Ascending aorta (tissue), 2 donors: ENCODE measurements at regions not wholly inside any gene's neighbourhood (a gene's known extent, or its start where the extent isn't known, plus 50 kb on each side); places are given as distances from the start of the nearest gene placed in this dataset.

Experiments
- DNase-seq, 2 donors: peaks; one replicate each; pipeline ENCODE4 v3.0.0-alpha.2; 2019; ENCODE audit warnings: low spot score in 2 of 2
- H3K27ac ChIP-seq, 2 donors: fragments of 200-600 bp; sonication (generic); one replicate each; pipeline ENCODE4 v1.5.1; 2016 to 2017; ENCODE audit warnings: mild to moderate bottlenecking in 1 of 2
- H3K27me3 ChIP-seq: fragments of 200-600 bp; sonication (generic); one replicate; pipeline ENCODE4 v1.5.1; 2017
- H3K36me3 ChIP-seq, 2 donors: fragments of 200-600 bp; sonication (generic); one replicate each; pipeline ENCODE4 v1.5.1; 2016
- H3K4me1 ChIP-seq, 2 donors: fragments of 200-600 bp; sonication (generic); one replicate each; pipeline ENCODE4 v1.5.1; 2016 to 2017; ENCODE audit warnings: mild to moderate bottlenecking in 1 of 2
- H3K4me3 ChIP-seq, 2 donors: fragments of 200-600 bp; sonication (generic); one replicate each; pipeline ENCODE4 v1.5.1; 2016 to 2017; ENCODE audit warnings: mild to moderate bottlenecking in 1 of 2
- H3K9me3 ChIP-seq, 2 donors: fragments of 200-600 bp; sonication (generic); one replicate each; pipeline ENCODE4 v1.5.1; 2016
- CTCF ChIP-seq, 3 experiments: fragments of 200-600 bp in 2 of 3; fragments of 450-650 bp in 1 of 3; sonication (generic) in 2 of 3; IDR thresholded peaks; one replicate each; pipeline ENCODE4 v1.5.1; 2016 to 2019; ENCODE audit warnings: antibody characterized with exemption in 3 of 3, mild to moderate bottlenecking in 1 of 3, moderate library complexity in 1 of 3
- intact Hi-C: fragments of 100-400 bp; cut with DNase I; formaldehyde crosslinking; loops from one replicate; pipeline ENCODE4 v1.15.1; 2023

DNA sequence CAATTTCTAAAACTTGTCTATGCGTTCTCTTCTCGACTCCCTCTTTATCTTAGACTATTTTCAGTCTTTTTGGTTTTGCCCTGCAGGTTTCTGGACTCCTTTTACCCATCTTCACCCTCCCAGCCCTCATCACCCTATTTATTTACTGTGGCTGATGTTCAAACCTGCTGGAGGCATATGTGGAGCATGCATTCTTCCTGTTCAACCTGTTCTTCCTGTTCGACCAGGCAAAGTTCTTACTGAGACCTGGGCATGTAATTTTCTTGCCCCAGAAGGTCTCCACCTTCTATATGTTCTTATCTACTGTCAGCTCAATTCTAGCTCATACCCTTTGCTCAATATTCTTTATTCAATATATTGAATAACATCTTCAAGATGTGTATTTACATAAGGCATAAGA, 69.4 kb upstream of the AGA start:
- H3K27ac ChIP-seq = no peak overlapping the region
- DNase-seq = no peak
- no peak for TF ChIP-seq CTCF (IDR thresholded peaks at IDR 0.05)
- no peaks in the 10 kb centered on the region for H3K9me3 ChIP-seq
- H3K4me3 ChIP-seq = no peak overlapping the region
- intact Hi-C loops = no loop called here
- H3K4me1 ChIP-seq = no peaks in the 10 kb centered on the region
- H3K36me3 ChIP-seq = no peaks in the 10 kb centered on the region
- no peaks in the 10 kb centered on the region for H3K27me3 ChIP-seq

GRCh38 chr4:177512646-177513045, 70.4 kb upstream of the AGA start:
- DNase-seq = no peak
- Histone ChIP-seq H3K9me3 (no peaks in the 10 kb centered on the region), H3K4me1 (no peaks in the 10 kb centered on the region), H3K36me3 (no peaks in the 10 kb centered on the region), H3K27ac (no peak overlapping the region), H3K27me3 (no peaks in the 10 kb centered on the region), H3K4me3 (no peak overlapping the region)
- intact Hi-C loops = no loop called here
- no peak for TF ChIP-seq CTCF (IDR thresholded peaks at IDR 0.05)

GRCh38 chr4:177517862-177518261, 75.6 kb upstream of the AGA start:
- no peak for TF ChIP-seq CTCF (IDR thresholded peaks at IDR 0.05)
- H3K9me3 ChIP-seq = peaks cover 0 to 9% of the 10 kb centered on the region in 2 donors
- no peak for DNase-seq
- H3K36me3 ChIP-seq = no peaks in the 10 kb centered on the region
- intact Hi-C loops = no loop called here
- H3K27me3 ChIP-seq = no peaks in the 10 kb centered on the region
- no peak overlapping the region for H3K27ac ChIP-seq
- H3K4me3 ChIP-seq = no peak overlapping the region
- no peaks in the 10 kb centered on the region for H3K4me1 ChIP-seq

GRCh38 chr4:177519481-177520260, 77.4 kb upstream of the AGA start:
- Histone ChIP-seq H3K27ac (no peak overlapping the region), H3K4me1 (no peaks in the 10 kb centered on the region), H3K9me3 (peaks cover 0 to 9% of the 10 kb centered on the region in 2 donors), H3K4me3 (no peak overlapping the region), H3K36me3 (no peaks in the 10 kb centered on the region), H3K27me3 (no peaks in the 10 kb centered on the region)
- TF ChIP-seq CTCF (IDR thresholded peaks at IDR 0.05) = no peak
- intact Hi-C loops = no loop called here
- no peak for DNase-seq

- Histone ChIP-seq H3K27me3 (no peaks in the 10 kb centered on the region), H3K36me3 (no peaks in the 10 kb centered on the region), H3K9me3 (no peaks in the 10 kb centered on the region), H3K4me3 (no peak overlapping the region), H3K27ac (no peak overlapping the region), H3K4me1 (no peaks in the 10 kb centered on the region)
- TF ChIP-seq CTCF (IDR thresholded peaks at IDR 0.05) = no peak
- intact Hi-C loops = no loop called here
- DNase-seq = no peak
Measured at GRCh38 chr4:177528620-177529019, 86.4 kb upstream of the AGA start.

DNA sequence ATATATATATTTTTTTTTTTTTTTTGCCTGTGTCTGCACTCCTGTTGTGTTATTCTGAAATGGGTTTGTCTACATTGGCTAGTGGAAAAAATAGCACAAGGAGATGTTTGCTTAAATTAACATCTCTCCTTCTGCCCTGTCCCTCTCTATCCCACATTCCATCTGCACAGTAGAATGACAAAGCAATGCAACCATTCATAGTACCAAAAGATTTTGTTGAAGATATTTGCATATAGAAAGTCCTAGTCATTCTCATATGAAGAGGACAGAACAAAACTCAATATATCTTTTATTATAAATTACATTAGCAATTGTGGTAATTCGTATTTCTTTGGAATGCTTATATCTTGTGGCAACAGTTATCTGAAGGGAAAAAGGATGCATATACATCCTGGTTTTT, 88.3 kb upstream of the AGA start:
- no peak for DNase-seq
- Histone ChIP-seq H3K9me3 (no peaks in the 10 kb centered on the region), H3K4me3 (no peak overlapping the region), H3K27me3 (no peaks in the 10 kb centered on the region), H3K27ac (no peak overlapping the region), H3K36me3 (no peaks in the 10 kb centered on the region), H3K4me1 (no peaks in the 10 kb centered on the region)
- intact Hi-C loops = no loop called here
- no peak for TF ChIP-seq CTCF (IDR thresholded peaks at IDR 0.05)
